ENCODE measurements at regions not wholly inside any gene's neighbourhood (a gene's known extent, or its start where the extent isn't known, plus 50 kb on each side); places are given as distances from the start of the nearest gene placed in this dataset.
"Not testable (repeated sequence)": the region's sequence is repeated elsewhere in the genome, so short reads cannot be mapped to it uniquely, and the experiment has no call there.

GRCh38 chr20:29427201-29428060 lies 1830.0 kb upstream of the DEFB115 start:
- DNase-seq: no peak

GRCh38 chr20:29430531-29430930 lies 1826.9 kb upstream of the DEFB115 start:
- no peak for DNase-seq

- DNase-seq: not testable (repeated sequence)
These were observed 1816.7 kb upstream of the DEFB115 start for GRCh38 chr20:29440721-29441120.

GRCh38 chr20:29443206-29443781 lies 1814.2 kb upstream of the DEFB115 start:
- peak in 4 of 14 donors; percentile 0 to 30 (median 12) for DNase-seq

GRCh38 chr20:29443819-29444218 lies 1813.6 kb upstream of the DEFB115 start:
- DNase-seq: no peak

- DNase-seq: peak in 8 of 14 donors; percentile 16 to 91 (median 44)
These were observed 1812.2 kb upstream of the DEFB115 start for GRCh38 chr20:29445050-29445907.

GRCh38 chr20:29447517-29448484 lies 1809.7 kb upstream of the DEFB115 start:
- not testable (repeated sequence) for DNase-seq

- no peak for DNase-seq
These were observed 1808.5 kb upstream of the DEFB115 start for GRCh38 chr20:29448806-29449470.

GRCh38 chr20:29452186-29452585 lies 1805.3 kb upstream of the DEFB115 start:
- no peak for DNase-seq

- DNase-seq: not testable (repeated sequence)
These were observed 1800.3 kb upstream of the DEFB115 start for GRCh38 chr20:29456987-29457693.

- DNase-seq: no peak
These were observed 1784.9 kb upstream of the DEFB115 start for GRCh38 chr20:29472606-29473005.

GRCh38 chr20:29492840-29493239 lies 1764.6 kb upstream of the DEFB115 start:
- DNase-seq: not testable (repeated sequence)

- DNase-seq: not testable (repeated sequence)
These were observed 1760.7 kb upstream of the DEFB115 start for GRCh38 chr20:29496767-29497166.

- DNase-seq: peak in 5 of 14 donors; percentile 6 to 66 (median 10)
These were observed 1760.2 kb upstream of the DEFB115 start for GRCh38 chr20:29497261-29497671.

GRCh38 chr20:29497684-29498083 lies 1759.8 kb upstream of the DEFB115 start:
- DNase-seq: not testable (repeated sequence)

- DNase-seq: not testable (repeated sequence)
These were observed 1756.7 kb upstream of the DEFB115 start for GRCh38 chr20:29500738-29501137.

GRCh38 chr20:29514634-29515033 lies 1742.8 kb upstream of the DEFB115 start:
- not testable (repeated sequence) for DNase-seq

GRCh38 chr20:29516847-29517246 lies 1740.6 kb upstream of the DEFB115 start:
- DNase-seq: not testable (repeated sequence)

GRCh38 chr20:29519610-29520241 lies 1737.7 kb upstream of the DEFB115 start:
- not testable (repeated sequence) for DNase-seq
